BLaER1 (cell line): ENCODE measurements at regions not wholly inside any gene's neighbourhood (a gene's known extent, or its start where the extent isn't known, plus 50 kb on each side); places are given as distances from the start of the nearest gene placed in this dataset.

ENCODE experiments used
- H3K27ac ChIP-seq: shearing (Covaris generic); formaldehyde crosslinking; 2 replicates; pipeline ENCODE4 v1.8.1; 2022
- H3K27me3 ChIP-seq: shearing (Covaris generic); formaldehyde crosslinking; 2 replicates; pipeline ENCODE4 v1.8.1; 2022
- H3K36me3 ChIP-seq: shearing (Covaris generic); formaldehyde crosslinking; 2 replicates; pipeline ENCODE4 v1.8.1; 2022
- H3K4me1 ChIP-seq: shearing (Covaris generic); formaldehyde crosslinking; 2 replicates; pipeline ENCODE4 v1.8.1; 2022
- H3K4me2 ChIP-seq: shearing (Covaris generic); formaldehyde crosslinking; 2 replicates; pipeline ENCODE4 v1.8.1; 2022
- H3K4me3 ChIP-seq: shearing (Covaris generic); formaldehyde crosslinking; 2 replicates; pipeline ENCODE4 v1.8.1; 2022
- H3K9ac ChIP-seq: shearing (Covaris generic); formaldehyde crosslinking; 2 replicates; pipeline ENCODE4 v1.8.1; 2022
- H3K9me3 ChIP-seq: shearing (Covaris generic); formaldehyde crosslinking; 2 replicates; pipeline ENCODE4 v1.8.1; 2022
- H4K20me1 ChIP-seq: shearing (Covaris generic); formaldehyde crosslinking; 2 replicates; pipeline ENCODE4 v1.8.1; 2022
- Cebpa-rat ChIP-seq: shearing (Covaris generic); IDR thresholded peaks from 2 replicates; pipeline ENCODE4 v1.8.1; 2022

DNA sequence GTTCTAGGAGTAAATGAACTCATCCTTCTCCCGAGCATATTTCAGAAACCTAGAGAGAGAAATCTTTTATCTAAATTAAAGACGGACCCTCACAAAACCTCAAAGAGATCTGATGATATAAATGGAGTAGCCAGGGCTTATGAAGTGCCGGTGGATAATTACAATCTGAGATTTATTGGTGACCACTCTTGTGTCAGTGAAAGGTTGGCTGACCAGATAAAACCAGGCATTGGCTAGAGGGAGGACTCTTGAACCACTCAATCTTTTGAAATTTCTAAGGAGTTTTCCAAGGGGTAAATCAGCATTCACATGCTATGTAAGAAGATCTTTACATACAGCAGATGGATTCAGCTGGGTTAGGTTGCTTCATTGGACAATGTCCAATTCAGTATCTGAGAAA is 227.3 kb upstream of the MMADHC start:
- no peak for TF ChIP-seq Cebpa-rat
- Histone ChIP-seq H3K9me3 (no peaks in the 10 kb centered on the region), H3K4me2 (no peak overlapping the region), H3K27me3 (no peaks in the 10 kb centered on the region), H4K20me1 (no peaks in the 10 kb centered on the region), H3K27ac (no peak overlapping the region), H3K9ac (no peak overlapping the region), H3K4me3 (no peak overlapping the region), H3K36me3 (no peaks in the 10 kb centered on the region), H3K4me1 (no peaks in the 10 kb centered on the region)

GRCh38 chr2:149814049-149814448 is 226.5 kb upstream of the MMADHC start:
- no peaks in the 10 kb centered on the region for H4K20me1 ChIP-seq
- no peak overlapping the region for H3K27ac ChIP-seq
- no peak overlapping the region for H3K9ac ChIP-seq
- H3K9me3 ChIP-seq, result no peaks in the 10 kb centered on the region
- H3K4me1 ChIP-seq, result no peaks in the 10 kb centered on the region
- no peak overlapping the region for H3K4me2 ChIP-seq
- no peaks in the 10 kb centered on the region for H3K27me3 ChIP-seq
- no peak overlapping the region for H3K4me3 ChIP-seq
- H3K36me3 ChIP-seq, result no peaks in the 10 kb centered on the region
- no peak for TF ChIP-seq Cebpa-rat

GRCh38 chr2:149808556-149808955 is 221.0 kb upstream of the MMADHC start:
- H3K4me3 ChIP-seq, result no peak overlapping the region
- H3K4me2 ChIP-seq, result no peak overlapping the region
- no peaks in the 10 kb centered on the region for H3K36me3 ChIP-seq
- no peaks in the 10 kb centered on the region for H3K27me3 ChIP-seq
- H3K4me1 ChIP-seq, result no peaks in the 10 kb centered on the region
- no peak for TF ChIP-seq Cebpa-rat
- no peak overlapping the region for H3K27ac ChIP-seq
- no peak overlapping the region for H3K9ac ChIP-seq
- no peaks in the 10 kb centered on the region for H4K20me1 ChIP-seq
- H3K9me3 ChIP-seq, result no peaks in the 10 kb centered on the region

GRCh38 chr2:149806651-149807050 is 219.1 kb upstream of the MMADHC start:
- Histone ChIP-seq H3K4me3 (no peak overlapping the region), H3K27ac (no peak overlapping the region), H3K9me3 (no peaks in the 10 kb centered on the region), H3K4me1 (no peaks in the 10 kb centered on the region), H3K4me2 (no peak overlapping the region), H3K9ac (no peak overlapping the region), H3K36me3 (no peaks in the 10 kb centered on the region), H3K27me3 (no peaks in the 10 kb centered on the region), H4K20me1 (no peaks in the 10 kb centered on the region)
- no peak for TF ChIP-seq Cebpa-rat

- Histone ChIP-seq H3K4me3 (no peak overlapping the region), H4K20me1 (no peaks in the 10 kb centered on the region), H3K9me3 (no peaks in the 10 kb centered on the region), H3K4me1 (no peaks in the 10 kb centered on the region), H3K4me2 (no peak overlapping the region), H3K27ac (no peak overlapping the region), H3K27me3 (no peaks in the 10 kb centered on the region), H3K36me3 (no peaks in the 10 kb centered on the region), H3K9ac (no peak overlapping the region)
- TF ChIP-seq Cebpa-rat, result no peak
These were observed 213.3 kb upstream of the MMADHC start for GRCh38 chr2:149800624-149801542.

GRCh38 chr2:149799013-149799705 is 211.6 kb upstream of the MMADHC start:
- H3K4me2 ChIP-seq, result no peak overlapping the region
- no peaks in the 10 kb centered on the region for H3K4me1 ChIP-seq
- no peak overlapping the region for H3K27ac ChIP-seq
- no peak overlapping the region for H3K9ac ChIP-seq
- H4K20me1 ChIP-seq, result no peaks in the 10 kb centered on the region
- no peak for TF ChIP-seq Cebpa-rat
- no peaks in the 10 kb centered on the region for H3K9me3 ChIP-seq
- no peaks in the 10 kb centered on the region for H3K27me3 ChIP-seq
- no peak overlapping the region for H3K4me3 ChIP-seq
- no peaks in the 10 kb centered on the region for H3K36me3 ChIP-seq

GRCh38 chr2:149797030-149797429 is 209.5 kb upstream of the MMADHC start:
- no peak for TF ChIP-seq Cebpa-rat
- no peaks in the 10 kb centered on the region for H3K4me1 ChIP-seq
- no peak overlapping the region for H3K9ac ChIP-seq
- no peaks in the 10 kb centered on the region for H3K9me3 ChIP-seq
- H3K4me3 ChIP-seq, result no peak overlapping the region
- H3K4me2 ChIP-seq, result no peak overlapping the region
- no peak overlapping the region for H3K27ac ChIP-seq
- H3K36me3 ChIP-seq, result no peaks in the 10 kb centered on the region
- no peaks in the 10 kb centered on the region for H3K27me3 ChIP-seq
- no peaks in the 10 kb centered on the region for H4K20me1 ChIP-seq

- H4K20me1 ChIP-seq, result no peaks in the 10 kb centered on the region
- H3K9me3 ChIP-seq, result no peaks in the 10 kb centered on the region
- H3K27me3 ChIP-seq, result no peaks in the 10 kb centered on the region; the same call in 1 of the 2 replicates
- no peaks in the 10 kb centered on the region for H3K36me3 ChIP-seq
- H3K4me3 ChIP-seq, result no peak overlapping the region
- H3K9ac ChIP-seq, result no peak overlapping the region
- H3K27ac ChIP-seq, result no peak overlapping the region
- TF ChIP-seq Cebpa-rat, result no peak
- H3K4me2 ChIP-seq, result no peak overlapping the region
- no peaks in the 10 kb centered on the region for H3K4me1 ChIP-seq
These were observed 202.0 kb upstream of the MMADHC start for GRCh38 chr2:149789549-149789948.

GRCh38 chr2:149787206-149787605 is 199.6 kb upstream of the MMADHC start:
- TF ChIP-seq Cebpa-rat, result no peak
- Histone ChIP-seq H3K27ac (no peak overlapping the region), H3K9ac (no peak overlapping the region), H3K4me1 (peaks cover 4% of the 10 kb centered on the region; the same call in 1 of the 2 replicates), H3K4me3 (no peak overlapping the region), H3K27me3 (no peaks in the 10 kb centered on the region; the same call in 1 of the 2 replicates), H3K9me3 (no peaks in the 10 kb centered on the region), H3K4me2 (no peak overlapping the region), H4K20me1 (no peaks in the 10 kb centered on the region), H3K36me3 (no peaks in the 10 kb centered on the region)

DNA sequence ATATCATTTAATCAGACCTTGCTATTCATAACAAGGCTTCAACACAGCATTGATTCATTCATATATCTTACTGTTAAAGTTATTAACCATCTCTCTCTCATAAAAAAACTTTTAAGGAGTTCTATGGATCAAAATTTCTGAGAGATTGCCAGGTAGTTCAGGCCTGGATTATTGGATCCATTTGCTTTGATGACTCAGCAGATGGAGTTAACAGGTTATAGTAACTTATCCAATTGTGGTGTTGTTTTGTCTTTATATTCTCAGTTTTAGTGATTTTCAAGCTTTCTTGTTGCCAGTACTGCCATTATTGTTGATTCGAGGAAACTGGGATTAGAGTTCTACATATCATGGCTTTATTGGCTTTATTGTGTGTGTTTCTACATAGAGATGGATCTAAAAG is 195.7 kb upstream of the MMADHC start:
- Histone ChIP-seq H3K4me1 (peaks cover 4% of the 10 kb centered on the region; the same call in 1 of the 2 replicates), H3K27ac (no peak overlapping the region), H3K27me3 (no peaks in the 10 kb centered on the region; the same call in 1 of the 2 replicates), H3K4me3 (no peak overlapping the region), H3K9ac (no peak overlapping the region), H3K9me3 (no peaks in the 10 kb centered on the region), H3K36me3 (no peaks in the 10 kb centered on the region), H4K20me1 (no peaks in the 10 kb centered on the region), H3K4me2 (no peak overlapping the region)
- TF ChIP-seq Cebpa-rat, result no peak
